ENCODE measurements at regions not wholly inside any gene's neighbourhood (a gene's known extent, or its start where the extent isn't known, plus 50 kb on each side); places are given as distances from the start of the nearest gene placed in this dataset.

GRCh38 chr10:58885146-58885545, 291.3 kb upstream of the PHYHIPL start:
- H3K27ac Mint-ChIP-seq, result no peak overlapping the region
- no peaks in the 10 kb centered on the region for H3K27me3 Mint-ChIP-seq
- no peaks in the 10 kb centered on the region for H3K9me3 ChIP-seq (ENCODE audit: low read length)
- no peaks in the 10 kb centered on the region for H3K4me1 ChIP-seq (ENCODE audit: insufficient read depth, low read length)
- DNase-seq, result no peak
- no peak overlapping the region for H3K27ac ChIP-seq (ENCODE audit: low read depth, low read length)
- ChIA-PET POLR2A (no interaction called here), CTCF (no interaction called here)
- H3K4me1 Mint-ChIP-seq, result no peaks in the 10 kb centered on the region
- H3K4me3 ChIP-seq (ENCODE audit: low read length), result no peak overlapping the region
- no peaks in the 10 kb centered on the region for H3K36me3 ChIP-seq (ENCODE audit: insufficient read depth, low read length)
- H3K36me3 Mint-ChIP-seq, result no peaks in the 10 kb centered on the region
- peaks cover 3 to 16% (median 6%) of the 10 kb centered on the region in 5 donors for H3K9me3 Mint-ChIP-seq
- no peak overlapping the region for H3K4me3 Mint-ChIP-seq
- H3K27me3 ChIP-seq (ENCODE audit: insufficient read depth, low read length, poor library complexity, severe bottlenecking), result no peaks in the 10 kb centered on the region

- Mint-ChIP-seq H3K4me1 (no peaks in the 10 kb centered on the region), H3K27ac (no peak overlapping the region), H3K36me3 (no peaks in the 10 kb centered on the region), H3K4me3 (no peak overlapping the region), H3K27me3 (no peaks in the 10 kb centered on the region), H3K9me3 (peaks cover 3 to 14% (median 4%) of the 10 kb centered on the region in 5 donors)
- no peaks in the 10 kb centered on the region for H3K36me3 ChIP-seq (ENCODE audit: insufficient read depth, low read length)
- H3K27me3 ChIP-seq (ENCODE audit: insufficient read depth, low read length, poor library complexity, severe bottlenecking), result no peaks in the 10 kb centered on the region
- CTCF ChIA-PET, result no interaction called here
- no peaks in the 10 kb centered on the region for H3K4me1 ChIP-seq (ENCODE audit: insufficient read depth, low read length)
- no peak overlapping the region for H3K27ac ChIP-seq (ENCODE audit: low read depth, low read length)
- H3K4me3 ChIP-seq (ENCODE audit: low read length), result no peak overlapping the region
- no peaks in the 10 kb centered on the region for H3K9me3 ChIP-seq (ENCODE audit: low read length)
- no peak for DNase-seq
- POLR2A ChIA-PET, result no interaction called here
Observed at GRCh38 chr10:58885686-58886345, 290.6 kb upstream of the PHYHIPL start.

DNA sequence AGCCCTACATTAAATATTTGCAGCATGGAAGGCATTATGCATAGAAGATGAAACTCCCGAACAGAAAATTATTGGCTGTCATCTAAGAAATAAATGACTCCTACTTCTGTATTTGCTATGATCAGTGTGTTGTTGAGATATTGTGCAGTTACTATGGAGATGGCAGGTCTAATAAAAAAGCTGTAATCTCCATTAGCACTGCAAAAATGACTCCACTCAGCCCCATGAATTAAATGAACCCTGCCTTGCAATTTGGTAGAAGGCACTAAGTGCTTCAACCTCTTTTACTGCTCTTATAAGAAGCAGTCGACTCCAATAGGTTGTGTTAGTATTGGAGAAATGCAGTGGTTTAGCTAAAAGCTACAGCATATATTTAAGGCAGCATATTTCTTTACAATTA, 290.0 kb upstream of the PHYHIPL start:
- ChIA-PET CTCF (no interaction called here), POLR2A (no interaction called here)
- Histone ChIP-seq H3K36me3 (ENCODE audit: insufficient read depth, low read length) (no peaks in the 10 kb centered on the region), H3K4me3 (ENCODE audit: low read length) (no peak overlapping the region), H3K27ac (ENCODE audit: low read depth, low read length) (no peak overlapping the region), H3K27me3 (ENCODE audit: insufficient read depth, low read length, poor library complexity, severe bottlenecking) (no peaks in the 10 kb centered on the region), H3K9me3 (ENCODE audit: low read length) (no peaks in the 10 kb centered on the region), H3K4me1 (ENCODE audit: insufficient read depth, low read length) (no peaks in the 10 kb centered on the region)
- DNase-seq, result no peak
- H3K9me3 Mint-ChIP-seq, result peaks cover 3 to 9% (median 4%) of the 10 kb centered on the region in 5 donors
- H3K36me3 Mint-ChIP-seq, result no peaks in the 10 kb centered on the region
- no peaks in the 10 kb centered on the region for H3K4me1 Mint-ChIP-seq
- H3K4me3 Mint-ChIP-seq, result no peak overlapping the region
- H3K27ac Mint-ChIP-seq, result no peak overlapping the region
- no peaks in the 10 kb centered on the region for H3K27me3 Mint-ChIP-seq

DNA sequence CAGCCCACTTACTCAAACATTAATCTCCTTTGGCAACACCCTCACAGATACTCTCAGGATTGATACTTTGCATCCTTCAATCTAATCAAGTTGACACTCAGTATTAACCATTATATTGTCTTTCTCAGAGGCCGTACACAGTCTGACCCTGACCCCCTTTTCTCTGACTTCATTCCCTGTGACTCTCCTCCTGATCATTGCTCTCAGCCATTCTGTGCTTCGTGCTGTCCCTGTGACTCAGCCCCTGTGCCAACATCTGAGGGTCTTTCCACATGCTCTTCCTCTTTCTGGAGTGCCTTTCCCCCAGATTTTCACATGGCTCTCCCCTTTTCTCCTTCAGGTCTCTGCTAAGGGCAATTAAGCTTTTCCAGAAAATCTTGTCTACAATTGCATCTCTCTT, 289.0 kb upstream of the PHYHIPL start:
- no peak overlapping the region for H3K27ac ChIP-seq (ENCODE audit: low read depth, low read length)
- H3K27me3 ChIP-seq (ENCODE audit: insufficient read depth, low read length, poor library complexity, severe bottlenecking), result no peaks in the 10 kb centered on the region
- no peaks in the 10 kb centered on the region for H3K9me3 ChIP-seq (ENCODE audit: low read length)
- Mint-ChIP-seq H3K27me3 (peaks cover 0 to 3% of the 10 kb centered on the region in 2 donors), H3K27ac (no peak overlapping the region), H3K4me1 (no peaks in the 10 kb centered on the region), H3K4me3 (no peak overlapping the region), H3K36me3 (no peaks in the 10 kb centered on the region), H3K9me3 (peaks cover 0 to 3% (median 2%) of the 10 kb centered on the region in 5 donors)
- no peaks in the 10 kb centered on the region for H3K4me1 ChIP-seq (ENCODE audit: insufficient read depth, low read length)
- ChIA-PET POLR2A (no interaction called here), CTCF (no interaction called here)
- H3K4me3 ChIP-seq (ENCODE audit: low read length), result no peak overlapping the region
- no peak for DNase-seq
- no peaks in the 10 kb centered on the region for H3K36me3 ChIP-seq (ENCODE audit: insufficient read depth, low read length)

GRCh38 chr10:58888957-58889356, 287.5 kb upstream of the PHYHIPL start:
- peaks cover 0 to 3% of the 10 kb centered on the region in 2 donors for H3K27me3 Mint-ChIP-seq
- no peak overlapping the region for H3K27ac Mint-ChIP-seq
- Histone ChIP-seq H3K27ac (ENCODE audit: low read depth, low read length) (no peak overlapping the region), H3K27me3 (ENCODE audit: insufficient read depth, low read length, poor library complexity, severe bottlenecking) (no peaks in the 10 kb centered on the region), H3K9me3 (ENCODE audit: low read length) (no peaks in the 10 kb centered on the region), H3K36me3 (ENCODE audit: insufficient read depth, low read length) (no peaks in the 10 kb centered on the region), H3K4me3 (ENCODE audit: low read length) (no peak overlapping the region), H3K4me1 (ENCODE audit: insufficient read depth, low read length) (no peaks in the 10 kb centered on the region)
- no peak overlapping the region for H3K4me3 Mint-ChIP-seq
- ChIA-PET CTCF (no interaction called here), POLR2A (no interaction called here)
- no peaks in the 10 kb centered on the region for H3K36me3 Mint-ChIP-seq
- H3K9me3 Mint-ChIP-seq, result no peaks in the 10 kb centered on the region
- DNase-seq, result no peak
- no peaks in the 10 kb centered on the region for H3K4me1 Mint-ChIP-seq

- H3K27me3 ChIP-seq (ENCODE audit: insufficient read depth, low read length, poor library complexity, severe bottlenecking), result no peaks in the 10 kb centered on the region
- no peak for DNase-seq
- Mint-ChIP-seq H3K36me3 (no peaks in the 10 kb centered on the region), H3K27ac (no peak overlapping the region), H3K4me3 (no peak overlapping the region), H3K9me3 (no peaks in the 10 kb centered on the region), H3K4me1 (no peaks in the 10 kb centered on the region), H3K27me3 (peaks cover 0 to 3% of the 10 kb centered on the region in 2 donors)
- no peaks in the 10 kb centered on the region for H3K36me3 ChIP-seq (ENCODE audit: insufficient read depth, low read length)
- H3K4me1 ChIP-seq (ENCODE audit: insufficient read depth, low read length), result no peaks in the 10 kb centered on the region
- no peak overlapping the region for H3K4me3 ChIP-seq (ENCODE audit: low read length)
- ChIA-PET POLR2A (no interaction called here), CTCF (no interaction called here)
- H3K27ac ChIP-seq (ENCODE audit: low read depth, low read length), result no peak overlapping the region
- no peaks in the 10 kb centered on the region for H3K9me3 ChIP-seq (ENCODE audit: low read length)
Observed at GRCh38 chr10:58892031-58892531, 284.4 kb upstream of the PHYHIPL start.

GRCh38 chr10:58894929-58895328, 281.5 kb upstream of the PHYHIPL start:
- no peak overlapping the region for H3K4me3 Mint-ChIP-seq
- no peaks in the 10 kb centered on the region for H3K4me1 Mint-ChIP-seq
- H3K27me3 Mint-ChIP-seq, result peaks cover 0 to 3% of the 10 kb centered on the region in 2 donors
- H3K9me3 ChIP-seq (ENCODE audit: low read length), result no peaks in the 10 kb centered on the region
- no peaks in the 10 kb centered on the region for H3K4me1 ChIP-seq (ENCODE audit: insufficient read depth, low read length)
- H3K36me3 Mint-ChIP-seq, result no peaks in the 10 kb centered on the region
- no peak overlapping the region for H3K27ac ChIP-seq (ENCODE audit: low read depth, low read length)
- H3K27me3 ChIP-seq (ENCODE audit: insufficient read depth, low read length, poor library complexity, severe bottlenecking), result no peaks in the 10 kb centered on the region
- no peak overlapping the region for H3K4me3 ChIP-seq (ENCODE audit: low read length)
- peaks cover 0 to 3% (median 0%) of the 10 kb centered on the region in 5 donors for H3K9me3 Mint-ChIP-seq
- H3K27ac Mint-ChIP-seq, result no peak overlapping the region
- DNase-seq, result no peak
- ChIA-PET CTCF (no interaction called here), POLR2A (no interaction called here)
- H3K36me3 ChIP-seq (ENCODE audit: insufficient read depth, low read length), result no peaks in the 10 kb centered on the region

- H3K4me3 Mint-ChIP-seq, result no peak overlapping the region
- Histone ChIP-seq H3K27ac (ENCODE audit: low read depth, low read length) (no peak overlapping the region), H3K27me3 (ENCODE audit: insufficient read depth, low read length, poor library complexity, severe bottlenecking) (no peaks in the 10 kb centered on the region), H3K4me1 (ENCODE audit: insufficient read depth, low read length) (no peaks in the 10 kb centered on the region), H3K4me3 (ENCODE audit: low read length) (no peak overlapping the region), H3K9me3 (ENCODE audit: low read length) (no peaks in the 10 kb centered on the region), H3K36me3 (ENCODE audit: insufficient read depth, low read length) (no peaks in the 10 kb centered on the region)
- POLR2A ChIA-PET, result no interaction called here
- CTCF ChIA-PET, result no interaction called here
- H3K9me3 Mint-ChIP-seq, result peaks cover 0 to 3% (median 0%) of the 10 kb centered on the region in 5 donors
- H3K4me1 Mint-ChIP-seq, result no peaks in the 10 kb centered on the region
- H3K36me3 Mint-ChIP-seq, result no peaks in the 10 kb centered on the region
- peaks cover 0 to 3% of the 10 kb centered on the region in 2 donors for H3K27me3 Mint-ChIP-seq
- DNase-seq, result no peak
- no peak overlapping the region for H3K27ac Mint-ChIP-seq
Observed at GRCh38 chr10:58896229-58896628, 280.2 kb upstream of the PHYHIPL start.

Data from CD8-positive, alpha-beta memory T cell (primary cell).